ENCODE measurements at regions not wholly inside any gene's neighbourhood (a gene's known extent, or its start where the extent isn't known, plus 50 kb on each side); places are given as distances from the start of the nearest gene placed in this dataset.
"Not testable (repeated sequence)": the region's sequence is repeated elsewhere in the genome, so short reads cannot be mapped to it uniquely, and the experiment has no call there.

GRCh38 chr1:187921426-187921825 is 1092.7 kb downstream of the PLA2G4A start:
- no peak for DNase-seq

- no peak for DNase-seq
Observed at GRCh38 chr1:187922255-187922654, 1093.5 kb downstream of the PLA2G4A start.

- DNase-seq: no peak
Observed at GRCh38 chr1:187924252-187924651, 1095.5 kb downstream of the PLA2G4A start.

GRCh38 chr1:187928288-187928687 is 1099.5 kb downstream of the PLA2G4A start:
- peak in 3 of 14 donors; percentile 0 to 5 (median 0) for DNase-seq

GRCh38 chr1:187928696-187929095 is 1099.9 kb downstream of the PLA2G4A start:
- no peak for DNase-seq

GRCh38 chr1:187931776-187932175 is 1103.0 kb downstream of the PLA2G4A start:
- no peak for DNase-seq

GRCh38 chr1:187933562-187934419 is 1105.0 kb downstream of the PLA2G4A start:
- DNase-seq: no peak

- no peak for DNase-seq
Observed at GRCh38 chr1:187936667-187937066, 1107.9 kb downstream of the PLA2G4A start.

GRCh38 chr1:187938092-187938491 is 1109.3 kb downstream of the PLA2G4A start:
- no peak for DNase-seq

- DNase-seq: no peak
Observed at GRCh38 chr1:187942986-187943385, 1114.2 kb downstream of the PLA2G4A start.

GRCh38 chr1:187943606-187944403 is 1115.1 kb downstream of the PLA2G4A start:
- DNase-seq: no peak

- DNase-seq: not testable (repeated sequence)
Observed at GRCh38 chr1:187946661-187947060, 1117.9 kb downstream of the PLA2G4A start.

- DNase-seq: no peak
Observed at GRCh38 chr1:187947359-187947758, 1118.6 kb downstream of the PLA2G4A start.

- no peak for DNase-seq
Observed at GRCh38 chr1:187948170-187948794, 1119.5 kb downstream of the PLA2G4A start.

- no peak for DNase-seq
Observed at GRCh38 chr1:187949567-187949966, 1120.8 kb downstream of the PLA2G4A start.

- DNase-seq: no peak
Observed at GRCh38 chr1:187951817-187952216, 1123.1 kb downstream of the PLA2G4A start.

GRCh38 chr1:187952446-187952845 is 1123.7 kb downstream of the PLA2G4A start:
- no peak for DNase-seq

GRCh38 chr1:187956975-187957374 is 1128.2 kb downstream of the PLA2G4A start:
- DNase-seq: no peak

- DNase-seq: no peak
Observed at GRCh38 chr1:187958207-187958606, 1129.5 kb downstream of the PLA2G4A start.

GRCh38 chr1:187959062-187959461 is 1130.3 kb downstream of the PLA2G4A start:
- DNase-seq: no peak

- no peak for DNase-seq
Observed at GRCh38 chr1:187960125-187960638, 1131.4 kb downstream of the PLA2G4A start.

- no peak for DNase-seq
Observed at GRCh38 chr1:187961895-187962294, 1133.1 kb downstream of the PLA2G4A start.

GRCh38 chr1:187971851-187972250 is 1143.1 kb downstream of the PLA2G4A start:
- no peak for DNase-seq

Measured in C1 segment of cervical spinal cord (tissue), 14 donors.